Osteoblast (primary cell): ENCODE measurements at regions not wholly inside any gene's neighbourhood (a gene's known extent, or its start where the extent isn't known, plus 50 kb on each side); places are given as distances from the start of the nearest gene placed in this dataset.

Experiments
- DNase-seq: peaks from one replicate; pipeline ENCODE4 v3.0.0; 2011; ENCODE audit warnings: low spot score, mixed read lengths; ENCODE audit not compliant: insufficient read length; ENCODE audit errors: missing footprints
- H2AFZ ChIP-seq: 2 replicates; pipeline ENCODE4 v1.6.0; 2011; ENCODE audit warnings: mild to moderate bottlenecking, low read length
- H3K27ac ChIP-seq: 2 replicates; pipeline ENCODE4 v1.5.1; 2011; ENCODE audit warnings: mild to moderate bottlenecking, low read depth, low read length, moderate library complexity
- H3K27me3 ChIP-seq: 2 replicates; pipeline ENCODE4 v1.6.0; 2012; ENCODE audit warnings: mild to moderate bottlenecking, control low read depth, inconsistent platforms, low read length, moderate library complexity; ENCODE audit not compliant: insufficient read depth
- H3K36me3 ChIP-seq: 2 replicates; pipeline ENCODE4 v1.5.1; 2011; ENCODE audit warnings: mild to moderate bottlenecking, low read length, control low read depth, moderate library complexity; ENCODE audit not compliant: insufficient read depth
- H3K4me1 ChIP-seq: 2 replicates; pipeline ENCODE4 v1.5.1; 2011; ENCODE audit warnings: mild to moderate bottlenecking, low read length, control low read depth, moderate library complexity; ENCODE audit not compliant: insufficient read depth
- H3K4me2 ChIP-seq: 2 replicates; pipeline ENCODE4 v1.6.0; 2011; ENCODE audit warnings: mild to moderate bottlenecking, low read length; ENCODE audit not compliant: insufficient read depth
- H3K4me3 ChIP-seq: fragments of 200-600 bp; sonication (generic); 3 replicates; pipeline ENCODE4 v1.5.1; 2012; ENCODE audit warnings: mild to moderate bottlenecking, low read length, inconsistent platforms; ENCODE audit not compliant: insufficient read depth
- H3K79me2 ChIP-seq: 2 replicates; pipeline ENCODE4 v1.6.0; 2012; ENCODE audit warnings: mild to moderate bottlenecking, low read length, control low read depth, inconsistent platforms; ENCODE audit not compliant: insufficient read depth
- H3K9me3 ChIP-seq: 2 replicates; pipeline ENCODE4 v1.5.1; 2011; ENCODE audit warnings: low read depth, low read length, control low read depth
- H4K20me1 ChIP-seq: 2 replicates; pipeline ENCODE4 v1.6.0; 2012; ENCODE audit warnings: mild to moderate bottlenecking, low read length, control low read depth; ENCODE audit not compliant: insufficient read depth
- TF ChIP-seq, protein P1 (sequence below): IDR thresholded peaks from 2 replicates; pipeline ENCODE4 v1.5.1; 2011; ENCODE audit warnings: mild to moderate bottlenecking, low read depth, low read length, moderate library complexity; ENCODE audit errors: extremely low read depth

DNA sequence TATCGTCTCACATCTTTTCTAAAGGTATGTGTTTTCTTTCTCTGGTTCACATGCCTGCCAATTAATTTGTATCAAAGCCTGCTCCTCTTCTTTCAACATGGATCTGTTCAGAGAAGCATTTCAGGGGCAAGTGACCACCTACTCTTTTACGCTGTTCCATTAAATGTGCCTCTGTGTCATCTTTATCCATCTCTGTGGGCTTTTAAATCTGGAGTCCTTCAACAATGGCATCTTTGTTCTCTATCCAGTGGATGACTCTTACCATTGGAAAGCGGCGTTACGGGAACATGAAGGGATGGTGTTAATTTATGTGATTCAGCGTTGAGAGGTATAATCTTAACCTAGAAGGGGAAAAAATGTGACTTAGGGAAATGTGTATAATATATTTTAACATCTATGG lies 92.7 kb upstream of the CFAP20DC start:
- no peaks in the 10 kb centered on the region for H3K79me2 ChIP-seq
- H3K4me2 ChIP-seq, result peak overlapping the region; percentile 12
- H3K9me3 ChIP-seq, result no peaks in the 10 kb centered on the region
- H3K4me1 ChIP-seq, result no peaks in the 10 kb centered on the region
- peak overlapping the region; percentile 52 for H2AFZ ChIP-seq
- H3K4me3 ChIP-seq, result no peak overlapping the region
- no peak overlapping the region for H3K27ac ChIP-seq
- H3K27me3 ChIP-seq, result no peaks in the 10 kb centered on the region
- H4K20me1 ChIP-seq, result no peaks in the 10 kb centered on the region
- TF ChIP-seq, protein P1, sequence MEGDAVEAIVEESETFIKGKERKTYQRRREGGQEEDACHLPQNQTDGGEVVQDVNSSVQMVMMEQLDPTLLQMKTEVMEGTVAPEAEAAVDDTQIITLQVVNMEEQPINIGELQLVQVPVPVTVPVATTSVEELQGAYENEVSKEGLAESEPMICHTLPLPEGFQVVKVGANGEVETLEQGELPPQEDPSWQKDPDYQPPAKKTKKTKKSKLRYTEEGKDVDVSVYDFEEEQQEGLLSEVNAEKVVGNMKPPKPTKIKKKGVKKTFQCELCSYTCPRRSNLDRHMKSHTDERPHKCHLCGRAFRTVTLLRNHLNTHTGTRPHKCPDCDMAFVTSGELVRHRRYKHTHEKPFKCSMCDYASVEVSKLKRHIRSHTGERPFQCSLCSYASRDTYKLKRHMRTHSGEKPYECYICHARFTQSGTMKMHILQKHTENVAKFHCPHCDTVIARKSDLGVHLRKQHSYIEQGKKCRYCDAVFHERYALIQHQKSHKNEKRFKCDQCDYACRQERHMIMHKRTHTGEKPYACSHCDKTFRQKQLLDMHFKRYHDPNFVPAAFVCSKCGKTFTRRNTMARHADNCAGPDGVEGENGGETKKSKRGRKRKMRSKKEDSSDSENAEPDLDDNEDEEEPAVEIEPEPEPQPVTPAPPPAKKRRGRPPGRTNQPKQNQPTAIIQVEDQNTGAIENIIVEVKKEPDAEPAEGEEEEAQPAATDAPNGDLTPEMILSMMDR, result no peak
- H3K36me3 ChIP-seq, result no peaks in the 10 kb centered on the region
- no peak for DNase-seq

DNA sequence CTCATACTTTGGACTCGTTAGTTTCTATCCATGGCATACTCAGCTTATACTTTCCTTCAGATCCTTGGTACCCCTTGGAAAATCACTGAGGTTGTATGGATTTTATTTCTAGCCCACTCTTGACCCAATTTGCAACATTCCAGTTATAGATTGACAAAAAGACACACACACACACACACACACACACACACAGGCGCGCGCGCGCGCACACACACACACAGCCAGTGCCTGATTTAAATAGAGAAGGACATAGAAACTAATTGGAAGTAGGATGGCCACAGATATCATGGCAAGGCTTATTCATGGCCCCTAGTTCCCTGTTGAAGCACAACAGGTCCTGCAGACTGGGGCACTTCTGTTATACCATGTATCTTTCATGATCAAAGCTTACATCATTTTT lies 89.1 kb upstream of the CFAP20DC start:
- Histone ChIP-seq H3K4me3 (no peak overlapping the region), H3K36me3 (no peaks in the 10 kb centered on the region), H3K4me2 (no peak overlapping the region), H3K9me3 (no peaks in the 10 kb centered on the region), H4K20me1 (no peaks in the 10 kb centered on the region), H3K27ac (no peak overlapping the region), H3K27me3 (no peaks in the 10 kb centered on the region), H2AFZ (no peak overlapping the region), H3K4me1 (no peaks in the 10 kb centered on the region), H3K79me2 (no peaks in the 10 kb centered on the region)
- TF ChIP-seq, protein P1, result no peak
- no peak for DNase-seq

DNA sequence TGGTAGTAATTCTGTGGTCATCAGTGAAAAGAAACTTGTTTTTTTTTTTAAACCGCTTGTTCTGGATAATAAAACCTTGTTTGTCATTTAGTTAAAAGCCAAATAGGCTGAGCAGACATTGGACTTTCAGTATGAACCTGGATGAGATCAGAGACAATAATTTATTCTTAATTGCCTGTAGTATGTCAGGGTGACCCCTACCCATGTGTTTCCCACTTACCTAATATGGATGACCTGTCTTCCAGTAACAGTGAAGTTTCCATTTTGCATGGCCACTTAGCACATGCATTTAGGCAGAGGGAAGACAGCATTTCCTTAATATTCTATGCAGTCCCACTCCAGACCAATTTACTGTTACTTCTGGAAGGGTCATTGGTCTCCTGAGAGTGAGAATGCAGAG lies 87.6 kb upstream of the CFAP20DC start:
- Histone ChIP-seq H3K27ac (no peak overlapping the region), H3K9me3 (no peaks in the 10 kb centered on the region), H3K4me2 (no peak overlapping the region), H3K4me3 (no peak overlapping the region), H3K36me3 (no peaks in the 10 kb centered on the region), H3K27me3 (no peaks in the 10 kb centered on the region), H4K20me1 (no peaks in the 10 kb centered on the region), H3K79me2 (no peaks in the 10 kb centered on the region), H3K4me1 (peaks cover 4% of the 10 kb centered on the region), H2AFZ (no peak overlapping the region)
- no peak for DNase-seq
- TF ChIP-seq, protein P1, result no peak

DNA sequence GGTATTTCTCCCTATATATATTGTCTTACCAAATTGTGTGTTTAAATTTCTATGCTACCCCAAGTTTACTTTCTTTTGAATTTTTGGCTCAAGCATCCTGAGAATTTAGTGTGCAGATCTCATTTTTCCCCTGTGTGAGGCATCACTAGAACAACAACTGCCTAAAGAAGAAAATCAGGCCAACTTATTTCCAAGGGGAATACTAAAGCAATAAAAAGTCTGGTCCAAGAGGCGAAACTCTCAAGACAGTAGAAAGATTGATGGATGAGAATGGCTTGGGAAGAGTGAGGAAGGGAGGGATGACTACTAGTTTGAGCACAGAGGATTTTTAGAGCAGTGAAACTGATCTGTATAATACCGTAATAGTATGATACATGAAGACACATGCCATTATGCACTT lies 86.3 kb upstream of the CFAP20DC start:
- TF ChIP-seq, protein P1, result no peak
- Histone ChIP-seq H3K27ac (no peak overlapping the region), H3K4me1 (peaks cover 4% of the 10 kb centered on the region), H3K4me2 (no peak overlapping the region), H3K9me3 (no peaks in the 10 kb centered on the region), H4K20me1 (no peaks in the 10 kb centered on the region), H3K27me3 (no peaks in the 10 kb centered on the region), H2AFZ (no peak overlapping the region), H3K4me3 (no peak overlapping the region), H3K36me3 (no peaks in the 10 kb centered on the region), H3K79me2 (no peaks in the 10 kb centered on the region)
- DNase-seq, result no peak
